ENCODE measurements at regions not wholly inside any gene's neighbourhood (a gene's known extent, or its start where the extent isn't known, plus 50 kb on each side); places are given as distances from the start of the nearest gene placed in this dataset.

- TF ChIP-seq TAF1 (IDR thresholded peaks at IDR 0.05; ENCODE audit: low read depth, low read length) (no peak), POLR2AphosphoS5 (IDR thresholded peaks at IDR 0.05; ENCODE audit: low read depth, low read length) (no peak), POLR2A (IDR thresholded peaks at IDR 0.05; ENCODE audit: low read depth, low read length) (no peak), SPI1 (IDR thresholded peaks at IDR 0.05; ENCODE audit: low read depth, low read length) (no peak), PAX5 (IDR thresholded peaks at IDR 0.05; ENCODE audit: insufficient read depth, low read length, severe bottlenecking) (no peak)
Measured at GRCh38 chr14:84085493-84085892, 1444.5 kb upstream of the FLRT2 start.

Measured in GM12891 (cell line).